Neural cell (in vitro differentiated cells): ENCODE measurements at regions not wholly inside any gene's neighbourhood (a gene's known extent, or its start where the extent isn't known, plus 50 kb on each side); places are given as distances from the start of the nearest gene placed in this dataset.

Source experiments
- H2AFZ ChIP-seq: fragments of 200-600, 300-800 bp; sonication (generic), shearing (Covaris generic); 2 replicates; pipeline ENCODE4 v1.6.0; 2014; ENCODE audit warnings: low read depth, mild to moderate bottlenecking, antibody characterized with exemption, low read length, moderate library complexity
- H3F3A ChIP-seq: fragments of 200-600 bp; shearing (Covaris generic); 2 replicates; pipeline ENCODE4 v1.6.1; 2016; ENCODE audit warnings: mild to moderate bottlenecking, moderate library complexity, mixed read lengths, antibody characterized with exemption, low read length; ENCODE audit not compliant: insufficient read depth, poor library complexity, severe bottlenecking
- H3K27ac ChIP-seq: fragments of 200-600, 300-800 bp; sonication (generic), shearing (Covaris generic); 2 replicates; pipeline ENCODE4 v1.5.1; 2014; ENCODE audit warnings: mild to moderate bottlenecking, low read length, moderate library complexity
- H3K27me3 ChIP-seq: fragments of 300-800, 200-600 bp; sonication (generic), shearing (Covaris generic); 2 replicates; pipeline ENCODE4 v1.6.0; 2014; ENCODE audit warnings: mild to moderate bottlenecking, low read depth, low read length, moderate library complexity; ENCODE audit not compliant: insufficient read depth
- H3K36me3 ChIP-seq: fragments of 300-800, 200-600 bp; sonication (generic), shearing (Covaris generic); 2 replicates; pipeline ENCODE4 v1.5.1; 2014; ENCODE audit warnings: mild to moderate bottlenecking, antibody characterized with exemption, low read length, moderate library complexity; ENCODE audit not compliant: insufficient read depth
- H3K4me2 ChIP-seq: fragments of 300-800, 200-600 bp; sonication (generic), shearing (Covaris generic); 2 replicates; pipeline ENCODE4 v1.6.0; 2014; ENCODE audit warnings: mild to moderate bottlenecking, low read length
- H3K4me3 ChIP-seq: fragments of 300-800, 200-600 bp; sonication (generic), shearing (Covaris generic); 2 replicates; pipeline ENCODE4 v1.5.1; 2014; ENCODE audit warnings: mild to moderate bottlenecking, low read length, moderate library complexity
- H3K79me2 ChIP-seq: fragments of 200-600 bp; shearing (Covaris generic); replicated peaks from 2 replicates; pipeline ENCODE4 v1.6.0; 2014; ENCODE audit warnings: mild to moderate bottlenecking, low read length, moderate library complexity; ENCODE audit not compliant: insufficient read depth
- H3K9ac ChIP-seq: fragments of 300-800, 200-600 bp; sonication (generic), shearing (Covaris generic); 2 replicates; pipeline ENCODE4 v1.6.1; 2016; ENCODE audit warnings: mild to moderate bottlenecking, low read length, mixed read lengths
- H3K9me2 ChIP-seq: fragments of 200-600 bp; shearing (Covaris generic); 2 replicates; pipeline ENCODE4 v1.6.1; 2016; ENCODE audit warnings: mild to moderate bottlenecking, low read length, mixed read lengths; ENCODE audit not compliant: insufficient read depth
- H3K9me3 ChIP-seq: fragments of 200-600, 300-800 bp; sonication (generic), shearing (Covaris generic); 2 replicates; pipeline ENCODE4 v1.6.1; 2016; ENCODE audit warnings: mild to moderate bottlenecking, mixed run types, low read length, moderate library complexity, mixed read lengths
- H4K20me1 ChIP-seq: fragments of 200-600 bp; shearing (Covaris generic); 2 replicates; pipeline ENCODE4 v1.6.1; 2016; ENCODE audit warnings: mild to moderate bottlenecking, mixed run types; ENCODE audit not compliant: insufficient read depth
- EP300 ChIP-seq: fragments of 450-650 bp; conservative IDR thresholded peaks from 2 replicates; pipeline ENCODE4 v1.6.1; 2014; ENCODE audit warnings: antibody characterized with exemption, mild to moderate bottlenecking, moderate library complexity; ENCODE audit not compliant: poor library complexity, severe bottlenecking
- EZH2 ChIP-seq: fragments of 200-600, 300-800 bp; shearing (Covaris generic), sonication (generic); IDR thresholded peaks from 2 replicates; pipeline ENCODE4 v1.6.1; 2014; ENCODE audit warnings: antibody characterized with exemption, low read length, borderline replicate concordance, mild to moderate bottlenecking; ENCODE audit not compliant: insufficient read depth, poor library complexity, severe bottlenecking
- MXI1 ChIP-seq: fragments of 450-650 bp; conservative IDR thresholded peaks from 2 replicates; pipeline ENCODE4 v1.6.1; 2014; ENCODE audit warnings: antibody characterized with exemption, mild to moderate bottlenecking; ENCODE audit not compliant: poor library complexity, severe bottlenecking
- POLR2AphosphoS5 ChIP-seq: IDR thresholded peaks from 2 replicates; pipeline ENCODE4 v1.6.1; 2012
- RAD21 ChIP-seq: fragments of 450-650 bp; conservative IDR thresholded peaks from 2 replicates; pipeline ENCODE4 v1.6.1; 2014; ENCODE audit warnings: antibody characterized with exemption, mild to moderate bottlenecking, moderate library complexity
- SMC3 ChIP-seq: fragments of 450-650 bp; conservative IDR thresholded peaks from 2 replicates; pipeline ENCODE4 v1.6.1; 2014; ENCODE audit warnings: antibody characterized with exemption, mild to moderate bottlenecking, moderate library complexity; ENCODE audit not compliant: poor library complexity
- TAF1 ChIP-seq: IDR thresholded peaks from 2 replicates; pipeline ENCODE4 v1.6.1; 2012; ENCODE audit warnings: low read depth
- TF ChIP-seq, protein P1 (sequence below): IDR thresholded peaks from 2 replicates; pipeline ENCODE4 v1.6.1; 2012; ENCODE audit warnings: borderline replicate concordance
- TF ChIP-seq, protein P2 (sequence below): fragments of 450-650 bp; IDR thresholded peaks from 2 replicates; pipeline ENCODE4 v1.5.1; 2014; ENCODE audit warnings: antibody characterized with exemption, mild to moderate bottlenecking, moderate library complexity; ENCODE audit not compliant: poor library complexity, severe bottlenecking

DNA sequence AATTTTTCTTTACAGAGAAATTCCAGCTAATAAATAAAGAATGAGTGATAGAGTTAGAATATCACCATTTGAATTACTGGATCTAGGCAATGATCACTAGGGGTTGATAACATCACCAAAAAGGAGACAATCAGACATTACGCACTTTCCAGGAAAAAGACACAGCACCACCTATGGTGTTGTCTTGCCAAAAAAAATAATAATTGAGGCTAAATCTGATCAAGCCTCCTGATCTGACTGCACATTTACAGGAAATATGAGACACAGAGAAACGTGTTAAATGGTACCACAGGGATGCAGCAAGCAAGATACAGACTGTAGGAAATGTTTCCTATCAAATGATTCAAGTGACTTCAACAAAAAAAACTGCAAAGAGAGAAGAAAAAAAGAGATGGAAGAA lies 92.8 kb downstream of the EOMES start:
- no peaks in the 10 kb centered on the region for H3K27me3 ChIP-seq
- H3K79me2 ChIP-seq, result no peaks in the 10 kb centered on the region
- no peaks in the 10 kb centered on the region for H3K9me2 ChIP-seq
- H3K9ac ChIP-seq, result no peak overlapping the region
- TF ChIP-seq, protein P1, sequence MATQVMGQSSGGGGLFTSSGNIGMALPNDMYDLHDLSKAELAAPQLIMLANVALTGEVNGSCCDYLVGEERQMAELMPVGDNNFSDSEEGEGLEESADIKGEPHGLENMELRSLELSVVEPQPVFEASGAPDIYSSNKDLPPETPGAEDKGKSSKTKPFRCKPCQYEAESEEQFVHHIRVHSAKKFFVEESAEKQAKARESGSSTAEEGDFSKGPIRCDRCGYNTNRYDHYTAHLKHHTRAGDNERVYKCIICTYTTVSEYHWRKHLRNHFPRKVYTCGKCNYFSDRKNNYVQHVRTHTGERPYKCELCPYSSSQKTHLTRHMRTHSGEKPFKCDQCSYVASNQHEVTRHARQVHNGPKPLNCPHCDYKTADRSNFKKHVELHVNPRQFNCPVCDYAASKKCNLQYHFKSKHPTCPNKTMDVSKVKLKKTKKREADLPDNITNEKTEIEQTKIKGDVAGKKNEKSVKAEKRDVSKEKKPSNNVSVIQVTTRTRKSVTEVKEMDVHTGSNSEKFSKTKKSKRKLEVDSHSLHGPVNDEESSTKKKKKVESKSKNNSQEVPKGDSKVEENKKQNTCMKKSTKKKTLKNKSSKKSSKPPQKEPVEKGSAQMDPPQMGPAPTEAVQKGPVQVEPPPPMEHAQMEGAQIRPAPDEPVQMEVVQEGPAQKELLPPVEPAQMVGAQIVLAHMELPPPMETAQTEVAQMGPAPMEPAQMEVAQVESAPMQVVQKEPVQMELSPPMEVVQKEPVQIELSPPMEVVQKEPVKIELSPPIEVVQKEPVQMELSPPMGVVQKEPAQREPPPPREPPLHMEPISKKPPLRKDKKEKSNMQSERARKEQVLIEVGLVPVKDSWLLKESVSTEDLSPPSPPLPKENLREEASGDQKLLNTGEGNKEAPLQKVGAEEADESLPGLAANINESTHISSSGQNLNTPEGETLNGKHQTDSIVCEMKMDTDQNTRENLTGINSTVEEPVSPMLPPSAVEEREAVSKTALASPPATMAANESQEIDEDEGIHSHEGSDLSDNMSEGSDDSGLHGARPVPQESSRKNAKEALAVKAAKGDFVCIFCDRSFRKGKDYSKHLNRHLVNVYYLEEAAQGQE, result no peak
- TF ChIP-seq SMC3 (no peak), MXI1 (no peak), EZH2 (no peak), RAD21 (no peak), POLR2AphosphoS5 (no peak)
- TF ChIP-seq, protein P2, sequence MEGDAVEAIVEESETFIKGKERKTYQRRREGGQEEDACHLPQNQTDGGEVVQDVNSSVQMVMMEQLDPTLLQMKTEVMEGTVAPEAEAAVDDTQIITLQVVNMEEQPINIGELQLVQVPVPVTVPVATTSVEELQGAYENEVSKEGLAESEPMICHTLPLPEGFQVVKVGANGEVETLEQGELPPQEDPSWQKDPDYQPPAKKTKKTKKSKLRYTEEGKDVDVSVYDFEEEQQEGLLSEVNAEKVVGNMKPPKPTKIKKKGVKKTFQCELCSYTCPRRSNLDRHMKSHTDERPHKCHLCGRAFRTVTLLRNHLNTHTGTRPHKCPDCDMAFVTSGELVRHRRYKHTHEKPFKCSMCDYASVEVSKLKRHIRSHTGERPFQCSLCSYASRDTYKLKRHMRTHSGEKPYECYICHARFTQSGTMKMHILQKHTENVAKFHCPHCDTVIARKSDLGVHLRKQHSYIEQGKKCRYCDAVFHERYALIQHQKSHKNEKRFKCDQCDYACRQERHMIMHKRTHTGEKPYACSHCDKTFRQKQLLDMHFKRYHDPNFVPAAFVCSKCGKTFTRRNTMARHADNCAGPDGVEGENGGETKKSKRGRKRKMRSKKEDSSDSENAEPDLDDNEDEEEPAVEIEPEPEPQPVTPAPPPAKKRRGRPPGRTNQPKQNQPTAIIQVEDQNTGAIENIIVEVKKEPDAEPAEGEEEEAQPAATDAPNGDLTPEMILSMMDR, result no peak
- H3K9me3 ChIP-seq, result no peaks in the 10 kb centered on the region
- no peaks in the 10 kb centered on the region for H4K20me1 ChIP-seq
- H3K27ac ChIP-seq, result no peak overlapping the region
- H2AFZ ChIP-seq, result no peak overlapping the region
- no peak overlapping the region for H3K4me2 ChIP-seq
- H3F3A ChIP-seq, result no peaks in the 10 kb centered on the region
- no peaks in the 10 kb centered on the region for H3K36me3 ChIP-seq
- no peak overlapping the region for H3K4me3 ChIP-seq

DNA sequence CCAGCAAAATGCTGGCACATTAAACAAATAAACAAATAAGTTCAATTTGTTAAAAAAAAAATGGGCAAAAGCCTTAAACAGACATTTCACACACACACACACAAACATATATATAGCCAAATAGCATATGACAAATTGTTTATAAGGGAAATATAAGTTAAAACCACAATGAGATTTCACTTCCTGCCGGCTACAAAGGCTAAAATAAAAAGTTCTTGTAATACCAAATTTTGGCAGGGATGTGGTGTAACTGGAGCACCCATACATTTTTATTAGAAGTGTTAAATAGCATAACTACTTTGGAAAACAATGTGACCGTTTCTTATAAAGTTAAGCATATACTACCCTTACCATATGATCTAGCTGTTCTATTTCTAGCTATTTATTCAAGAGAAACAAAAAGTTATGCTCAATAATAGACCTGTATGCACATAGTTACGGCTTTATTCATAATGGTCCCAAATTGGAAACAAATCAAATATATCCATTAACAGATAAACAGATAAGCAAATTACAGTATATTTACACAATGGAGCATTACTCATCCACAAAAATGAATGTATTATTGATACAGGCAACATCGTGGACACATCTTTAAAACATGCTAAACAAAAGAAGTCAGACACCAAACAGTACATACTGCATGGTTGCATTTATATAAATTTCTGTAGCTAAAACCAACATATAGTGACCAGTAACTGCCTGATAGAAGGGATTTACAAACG lies 93.9 kb downstream of the EOMES start:
- H2AFZ ChIP-seq, result no peak overlapping the region
- H3K4me3 ChIP-seq, result no peak overlapping the region
- no peaks in the 10 kb centered on the region for H3K79me2 ChIP-seq
- H3F3A ChIP-seq, result no peaks in the 10 kb centered on the region
- H3K27ac ChIP-seq, result no peak overlapping the region
- H3K9ac ChIP-seq, result no peak overlapping the region
- no peaks in the 10 kb centered on the region for H3K27me3 ChIP-seq
- no peaks in the 10 kb centered on the region for H3K36me3 ChIP-seq
- no peaks in the 10 kb centered on the region for H3K9me3 ChIP-seq
- no peak for TF ChIP-seq POLR2AphosphoS5
- TF ChIP-seq, protein P1, result no peak
- no peak for TF ChIP-seq SMC3
- TF ChIP-seq, protein P2, result no peak
- no peak for TF ChIP-seq EP300
- TF ChIP-seq RAD21, result no peak
- no peak for TF ChIP-seq EZH2
- TF ChIP-seq MXI1, result no peak
- TF ChIP-seq TAF1, result no peak
- H3K4me2 ChIP-seq, result no peak overlapping the region
- no peaks in the 10 kb centered on the region for H4K20me1 ChIP-seq
- no peaks in the 10 kb centered on the region for H3K9me2 ChIP-seq
